Glomerular visceral epithelial cell (primary cell): ENCODE measurements at regions not wholly inside any gene's neighbourhood (a gene's known extent, or its start where the extent isn't known, plus 50 kb on each side); places are given as distances from the start of the nearest gene placed in this dataset.

Experiments
- DNase-seq: peaks from one replicate; pipeline ENCODE4 v3.0.0-alpha.2; 2016; ENCODE audit errors: extremely low spot score

GRCh38 chr2:44879269-44880124 is 62.0 kb upstream of the SIX3 start:
- DNase-seq: no peak

- no peak for DNase-seq
Observed at GRCh38 chr2:44880125-44880483, 61.4 kb upstream of the SIX3 start.

GRCh38 chr2:44881856-44882255 is 59.6 kb upstream of the SIX3 start:
- no peak for DNase-seq

GRCh38 chr2:44883356-44883755 is 58.1 kb upstream of the SIX3 start:
- no peak for DNase-seq

- no peak for DNase-seq
Observed at GRCh38 chr2:44884231-44884630, 57.3 kb upstream of the SIX3 start.

GRCh38 chr2:44884677-44885076 is 56.8 kb upstream of the SIX3 start:
- no peak for DNase-seq

- no peak for DNase-seq
Observed at GRCh38 chr2:44886414-44886813, 55.1 kb upstream of the SIX3 start.

GRCh38 chr2:44889096-44889495 is 52.4 kb upstream of the SIX3 start:
- DNase-seq: no peak
